GM12891 (cell line): ENCODE measurements at regions not wholly inside any gene's neighbourhood (a gene's known extent, or its start where the extent isn't known, plus 50 kb on each side); places are given as distances from the start of the nearest gene placed in this dataset.

Source experiments
- POLR2A ChIP-seq: IDR thresholded peaks from 2 replicates; pipeline ENCODE4 v1.6.1; 2011; ENCODE audit warnings: low read depth, low read length, control low read depth
- POLR2AphosphoS5 ChIP-seq: IDR thresholded peaks from 2 replicates; pipeline ENCODE4 v1.6.1; 2011; ENCODE audit warnings: low read depth, low read length, control low read depth

- TF ChIP-seq POLR2A = no peak
- TF ChIP-seq POLR2AphosphoS5 = no peak
Measured at GRCh38 chr5:31049461-31049860, 144.0 kb upstream of the CDH6 start.
